ENCODE measurements at regions not wholly inside any gene's neighbourhood (a gene's known extent, or its start where the extent isn't known, plus 50 kb on each side); places are given as distances from the start of the nearest gene placed in this dataset.

GRCh38 chr9:2495221-2496005 is 126.2 kb upstream of the VLDLR start:
- Histone ChIP-seq H3K9me3 (ENCODE audit: control insufficient read depth in 2 of 2, insufficient read depth in 1 of 2, low read length in 1 of 2) (no peaks in the 10 kb centered on the region), H3K27ac (ENCODE audit: low read depth in 1 of 2, low read length in 1 of 2) (no peak overlapping the region), H3K4me3 (ENCODE audit: low read length in 2 of 2) (no peak overlapping the region), H3K4me1 (ENCODE audit: control insufficient read depth in 2 of 2, insufficient read depth in 2 of 2, low read length in 2 of 2) (no peaks in the 10 kb centered on the region), H3K27me3 (ENCODE audit: control insufficient read depth in 2 of 2, insufficient read depth in 1 of 2, low read length in 1 of 2) (no peaks in the 10 kb centered on the region), H3K36me3 (ENCODE audit: control insufficient read depth in 2 of 2, insufficient read depth in 2 of 2, low read length in 1 of 2) (no peaks in the 10 kb centered on the region)
- WGBS: 66% methylated on average over 3 of the region's 3 CpGs
- DNase-seq (ENCODE audit: low read depth in 6 of 9, low spot score in 9 of 9): no peak

GRCh38 chr9:2496169-2496568 is 125.4 kb upstream of the VLDLR start:
- H3K27ac ChIP-seq (ENCODE audit: low read depth in 1 of 2, low read length in 1 of 2): no peak overlapping the region
- no peak for DNase-seq (ENCODE audit: low read depth in 6 of 9, low spot score in 9 of 9)
- WGBS: 96% methylated on average over 5 of the region's 5 CpGs

GRCh38 chr9:2496934-2497333 is 124.7 kb upstream of the VLDLR start:
- Histone ChIP-seq H3K36me3 (ENCODE audit: control insufficient read depth in 2 of 2, insufficient read depth in 2 of 2, low read length in 1 of 2) (no peaks in the 10 kb centered on the region), H3K4me3 (ENCODE audit: low read length in 2 of 2) (no peak overlapping the region), H3K27me3 (ENCODE audit: control insufficient read depth in 2 of 2, insufficient read depth in 1 of 2, low read length in 1 of 2) (no peaks in the 10 kb centered on the region), H3K9me3 (ENCODE audit: control insufficient read depth in 2 of 2, insufficient read depth in 1 of 2, low read length in 1 of 2) (no peaks in the 10 kb centered on the region), H3K27ac (ENCODE audit: low read depth in 1 of 2, low read length in 1 of 2) (no peak overlapping the region), H3K4me1 (ENCODE audit: control insufficient read depth in 2 of 2, insufficient read depth in 2 of 2, low read length in 2 of 2) (no peaks in the 10 kb centered on the region)
- no peak for DNase-seq (ENCODE audit: low read depth in 6 of 9, low spot score in 9 of 9)

More at GRCh38 chr9:2496169-2496568, 125.4 kb upstream of the VLDLR start:
- no peaks in the 10 kb centered on the region for H3K36me3 ChIP-seq (ENCODE audit: control insufficient read depth in 2 of 2, insufficient read depth in 2 of 2, low read length in 1 of 2)
- H3K9me3 ChIP-seq (ENCODE audit: control insufficient read depth in 2 of 2, insufficient read depth in 1 of 2, low read length in 1 of 2): no peaks in the 10 kb centered on the region
- H3K4me1 ChIP-seq (ENCODE audit: control insufficient read depth in 2 of 2, insufficient read depth in 2 of 2, low read length in 2 of 2): no peaks in the 10 kb centered on the region
- no peaks in the 10 kb centered on the region for H3K27me3 ChIP-seq (ENCODE audit: control insufficient read depth in 2 of 2, insufficient read depth in 1 of 2, low read length in 1 of 2)
- no peak overlapping the region for H3K4me3 ChIP-seq (ENCODE audit: low read length in 2 of 2)

- no peak overlapping the region for H3K4me3 ChIP-seq (ENCODE audit: low read length in 2 of 2)
- DNase-seq (ENCODE audit: low read depth in 6 of 9, low spot score in 9 of 9): no peak
- no peak overlapping the region for H3K27ac ChIP-seq (ENCODE audit: low read depth in 1 of 2, low read length in 1 of 2)
- no peaks in the 10 kb centered on the region for H3K36me3 ChIP-seq (ENCODE audit: control insufficient read depth in 2 of 2, insufficient read depth in 2 of 2, low read length in 1 of 2)
- WGBS: 75% methylated on average over 5 of the region's 5 CpGs
- H3K9me3 ChIP-seq (ENCODE audit: control insufficient read depth in 2 of 2, insufficient read depth in 1 of 2, low read length in 1 of 2): no peaks in the 10 kb centered on the region
- H3K27me3 ChIP-seq (ENCODE audit: control insufficient read depth in 2 of 2, insufficient read depth in 1 of 2, low read length in 1 of 2): no peaks in the 10 kb centered on the region
- H3K4me1 ChIP-seq (ENCODE audit: control insufficient read depth in 2 of 2, insufficient read depth in 2 of 2, low read length in 2 of 2): no peaks in the 10 kb centered on the region
Observed at GRCh38 chr9:2497666-2498400, 123.8 kb upstream of the VLDLR start.

GRCh38 chr9:2502210-2502609 is 119.4 kb upstream of the VLDLR start:
- DNase-seq (ENCODE audit: low read depth in 6 of 9, low spot score in 9 of 9): no peak
- no peak overlapping the region for H3K27ac ChIP-seq (ENCODE audit: low read depth in 1 of 2, low read length in 1 of 2)
- H3K27me3 ChIP-seq (ENCODE audit: control insufficient read depth in 2 of 2, insufficient read depth in 1 of 2, low read length in 1 of 2): no peaks in the 10 kb centered on the region
- no peaks in the 10 kb centered on the region for H3K4me1 ChIP-seq (ENCODE audit: control insufficient read depth in 2 of 2, insufficient read depth in 2 of 2, low read length in 2 of 2)
- no peaks in the 10 kb centered on the region for H3K36me3 ChIP-seq (ENCODE audit: control insufficient read depth in 2 of 2, insufficient read depth in 2 of 2, low read length in 1 of 2)
- WGBS: 96% methylated on average over 3 of the region's 3 CpGs
- no peak overlapping the region for H3K4me3 ChIP-seq (ENCODE audit: low read length in 2 of 2)
- no peaks in the 10 kb centered on the region for H3K9me3 ChIP-seq (ENCODE audit: control insufficient read depth in 2 of 2, insufficient read depth in 1 of 2, low read length in 1 of 2)

- H3K27ac ChIP-seq (ENCODE audit: low read depth in 1 of 2, low read length in 1 of 2): no peak overlapping the region
- no peak overlapping the region for H3K4me3 ChIP-seq (ENCODE audit: low read length in 2 of 2)
- H3K9me3 ChIP-seq (ENCODE audit: control insufficient read depth in 2 of 2, insufficient read depth in 1 of 2, low read length in 1 of 2): no peaks in the 10 kb centered on the region
- no peak for DNase-seq (ENCODE audit: low read depth in 6 of 9, low spot score in 9 of 9)
- WGBS: 86% methylated on average over 2 of the region's 2 CpGs
- no peaks in the 10 kb centered on the region for H3K36me3 ChIP-seq (ENCODE audit: control insufficient read depth in 2 of 2, insufficient read depth in 2 of 2, low read length in 1 of 2)
- H3K4me1 ChIP-seq (ENCODE audit: control insufficient read depth in 2 of 2, insufficient read depth in 2 of 2, low read length in 2 of 2): no peaks in the 10 kb centered on the region
- H3K27me3 ChIP-seq (ENCODE audit: control insufficient read depth in 2 of 2, insufficient read depth in 1 of 2, low read length in 1 of 2): no peaks in the 10 kb centered on the region
Observed at GRCh38 chr9:2502760-2503159, 118.8 kb upstream of the VLDLR start.

GRCh38 chr9:2506321-2506720 is 115.3 kb upstream of the VLDLR start:
- Histone ChIP-seq H3K36me3 (ENCODE audit: control insufficient read depth in 2 of 2, insufficient read depth in 2 of 2, low read length in 1 of 2) (no peaks in the 10 kb centered on the region), H3K27me3 (ENCODE audit: control insufficient read depth in 2 of 2, insufficient read depth in 1 of 2, low read length in 1 of 2) (no peaks in the 10 kb centered on the region), H3K27ac (ENCODE audit: low read depth in 1 of 2, low read length in 1 of 2) (no peak overlapping the region), H3K4me3 (ENCODE audit: low read length in 2 of 2) (no peak overlapping the region), H3K4me1 (ENCODE audit: control insufficient read depth in 2 of 2, insufficient read depth in 2 of 2, low read length in 2 of 2) (no peaks in the 10 kb centered on the region), H3K9me3 (ENCODE audit: control insufficient read depth in 2 of 2, insufficient read depth in 1 of 2, low read length in 1 of 2) (no peaks in the 10 kb centered on the region)
- no peak for DNase-seq (ENCODE audit: low read depth in 6 of 9, low spot score in 9 of 9)
- WGBS: 74% methylated on average over 3 of the region's 3 CpGs

- H3K36me3 ChIP-seq (ENCODE audit: control insufficient read depth in 2 of 2, insufficient read depth in 2 of 2, low read length in 1 of 2): no peaks in the 10 kb centered on the region
- peaks cover 0 to 6% of the 10 kb centered on the region in 2 donors for H3K9me3 ChIP-seq (ENCODE audit: control insufficient read depth in 2 of 2, insufficient read depth in 1 of 2, low read length in 1 of 2)
- no peak overlapping the region for H3K27ac ChIP-seq (ENCODE audit: low read depth in 1 of 2, low read length in 1 of 2)
- DNase-seq (ENCODE audit: low read depth in 6 of 9, low spot score in 9 of 9): no peak
- 93% methylated on average over 6 of the region's 6 CpGs for WGBS
- no peaks in the 10 kb centered on the region for H3K27me3 ChIP-seq (ENCODE audit: control insufficient read depth in 2 of 2, insufficient read depth in 1 of 2, low read length in 1 of 2)
- no peaks in the 10 kb centered on the region for H3K4me1 ChIP-seq (ENCODE audit: control insufficient read depth in 2 of 2, insufficient read depth in 2 of 2, low read length in 2 of 2)
- H3K4me3 ChIP-seq (ENCODE audit: low read length in 2 of 2): no peak overlapping the region
Observed at GRCh38 chr9:2523591-2523990, 98.0 kb upstream of the VLDLR start.

- H3K36me3 ChIP-seq (ENCODE audit: control insufficient read depth in 2 of 2, insufficient read depth in 2 of 2, low read length in 1 of 2): no peaks in the 10 kb centered on the region
- H3K27me3 ChIP-seq (ENCODE audit: control insufficient read depth in 2 of 2, insufficient read depth in 1 of 2, low read length in 1 of 2): no peaks in the 10 kb centered on the region
- WGBS: 77% methylated on average over 3 of the region's 3 CpGs
- no peak overlapping the region for H3K4me3 ChIP-seq (ENCODE audit: low read length in 2 of 2)
- no peaks in the 10 kb centered on the region for H3K4me1 ChIP-seq (ENCODE audit: control insufficient read depth in 2 of 2, insufficient read depth in 2 of 2, low read length in 2 of 2)
- no peak for DNase-seq (ENCODE audit: low read depth in 6 of 9, low spot score in 9 of 9)
- H3K27ac ChIP-seq (ENCODE audit: low read depth in 1 of 2, low read length in 1 of 2): no peak overlapping the region
- H3K9me3 ChIP-seq (ENCODE audit: control insufficient read depth in 2 of 2, insufficient read depth in 1 of 2, low read length in 1 of 2): peaks cover 0 to 6% of the 10 kb centered on the region in 2 donors
Observed at GRCh38 chr9:2524601-2525000, 97.0 kb upstream of the VLDLR start.
